CMK (cell line): ENCODE measurements at regions not wholly inside any gene's neighbourhood (a gene's known extent, or its start where the extent isn't known, plus 50 kb on each side); places are given as distances from the start of the nearest gene placed in this dataset.

Experiments
- DNase-seq: peaks from one replicate; pipeline ENCODE4 v3.0.0-alpha.2; 2010; ENCODE audit warnings: low read depth

- DNase-seq = no peak
Measured at GRCh38 chr7:130912862-130913638, 179.0 kb upstream of the KLF14 start.

GRCh38 chr7:130913639-130914553 is 179.9 kb upstream of the KLF14 start:
- DNase-seq = no peak

GRCh38 chr7:130914554-130915294 is 180.7 kb upstream of the KLF14 start:
- DNase-seq = no peak

GRCh38 chr7:130917669-130918128 is 183.7 kb upstream of the KLF14 start:
- DNase-seq = no peak

GRCh38 chr7:130918129-130919052 is 184.4 kb upstream of the KLF14 start:
- DNase-seq = no peak

- no peak for DNase-seq
Measured at GRCh38 chr7:130919316-130920103, 185.5 kb upstream of the KLF14 start.

GRCh38 chr7:130920122-130920521 is 186.1 kb upstream of the KLF14 start:
- DNase-seq = no peak

GRCh38 chr7:130921391-130922180 is 187.6 kb upstream of the KLF14 start:
- no peak for DNase-seq

- DNase-seq = no peak
Measured at GRCh38 chr7:130922206-130923112, 188.5 kb upstream of the KLF14 start.

GRCh38 chr7:130923365-130923764 is 189.4 kb upstream of the KLF14 start:
- no peak for DNase-seq

- DNase-seq = no peak
Measured at GRCh38 chr7:130923930-130924329, 189.9 kb upstream of the KLF14 start.

- no peak for DNase-seq
Measured at GRCh38 chr7:130925136-130925794, 191.3 kb upstream of the KLF14 start.

GRCh38 chr7:130926001-130926691 is 192.1 kb upstream of the KLF14 start:
- no peak for DNase-seq

- DNase-seq = no peak
Measured at GRCh38 chr7:130927062-130927461, 193.1 kb upstream of the KLF14 start.

- DNase-seq = no peak
Measured at GRCh38 chr7:130927564-130927963, 193.6 kb upstream of the KLF14 start.

- DNase-seq = no peak
Measured at GRCh38 chr7:130929896-130930659, 196.1 kb upstream of the KLF14 start.

- no peak for DNase-seq
Measured at GRCh38 chr7:130930681-130931080, 196.7 kb upstream of the KLF14 start.
